NCI-H510A (cell line): ENCODE measurements at regions not wholly inside any gene's neighbourhood (a gene's known extent, or its start where the extent isn't known, plus 50 kb on each side); places are given as distances from the start of the nearest gene placed in this dataset.
"Not testable (repeated sequence)": the region's sequence is repeated elsewhere in the genome, so short reads cannot be mapped to it uniquely, and the experiment has no call there.

Source experiments
- DNase-seq: peaks from one replicate; lab custom pipeline; 2025; lab: John Stamatoyannopoulos, UW

DNA sequence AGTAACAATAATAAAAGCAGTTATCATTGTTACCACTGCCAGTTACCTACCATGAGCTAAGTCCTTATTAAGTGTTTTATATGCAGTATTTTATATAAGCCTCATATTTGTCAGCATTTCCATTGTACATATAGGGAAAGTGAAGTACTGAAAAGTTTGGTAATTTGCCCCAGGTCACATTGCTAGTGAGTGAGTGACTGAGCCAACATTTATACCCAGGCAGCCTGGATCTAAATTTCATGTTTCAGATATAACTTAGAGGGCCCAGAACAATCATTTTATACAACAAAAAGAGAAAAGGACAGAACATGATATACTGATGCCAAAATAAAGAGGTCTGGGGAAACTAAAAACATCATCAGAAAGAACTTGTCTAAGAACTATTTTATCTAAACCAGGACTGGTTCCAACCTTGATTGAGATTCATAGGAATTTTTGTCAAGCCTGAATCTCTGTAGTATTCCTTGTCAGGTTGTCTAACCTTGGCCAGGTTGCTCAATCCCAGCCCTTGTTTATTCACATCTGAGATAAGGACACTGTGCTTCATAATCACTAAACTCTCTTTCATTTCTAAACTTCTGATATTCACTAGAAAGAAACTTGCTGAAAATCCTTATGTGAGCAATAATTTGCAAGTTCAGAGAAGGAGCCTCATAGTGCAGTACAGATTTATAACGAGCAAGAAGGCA, 308.2 kb downstream of the IPMK start:
- no peak for DNase-seq

DNA sequence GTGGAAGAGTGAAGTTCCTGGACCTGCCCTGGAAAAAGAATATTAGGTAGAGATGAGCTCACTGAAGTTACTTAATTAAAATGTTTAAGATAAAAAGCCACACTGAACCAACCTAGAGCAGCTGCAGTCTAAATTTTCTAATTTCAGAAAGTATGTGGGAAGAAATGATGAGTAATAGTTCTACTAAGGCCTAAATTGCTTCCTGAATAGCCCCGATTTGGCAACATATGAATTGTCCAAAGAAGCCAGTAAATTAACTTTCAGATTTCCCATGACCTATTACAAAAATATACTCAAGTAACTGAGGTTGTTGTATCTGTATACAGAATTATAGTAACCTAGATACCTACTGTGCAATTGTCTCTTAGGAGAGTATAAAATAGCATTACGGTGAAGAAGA, 312.6 kb downstream of the IPMK start:
- DNase-seq = no peak

DNA sequence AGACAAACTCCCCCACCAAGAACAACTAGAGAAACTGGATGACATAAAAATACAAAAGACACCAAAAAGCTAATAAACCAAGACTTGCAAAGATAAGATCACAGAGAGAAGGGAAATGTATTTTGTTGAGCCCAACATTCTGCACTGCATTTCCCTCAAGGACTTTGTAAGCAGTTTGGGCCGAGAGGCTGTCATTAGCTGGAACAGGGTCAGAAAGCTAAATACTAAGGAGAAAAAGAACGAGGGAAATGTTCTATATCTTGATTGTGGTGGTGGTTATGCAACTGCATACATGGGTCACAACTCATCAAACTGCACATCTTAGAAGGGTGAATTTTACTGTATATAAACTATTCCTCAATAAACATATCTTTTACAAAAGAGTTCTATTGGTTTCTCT, 315.0 kb downstream of the IPMK start:
- DNase-seq = no peak

DNA sequence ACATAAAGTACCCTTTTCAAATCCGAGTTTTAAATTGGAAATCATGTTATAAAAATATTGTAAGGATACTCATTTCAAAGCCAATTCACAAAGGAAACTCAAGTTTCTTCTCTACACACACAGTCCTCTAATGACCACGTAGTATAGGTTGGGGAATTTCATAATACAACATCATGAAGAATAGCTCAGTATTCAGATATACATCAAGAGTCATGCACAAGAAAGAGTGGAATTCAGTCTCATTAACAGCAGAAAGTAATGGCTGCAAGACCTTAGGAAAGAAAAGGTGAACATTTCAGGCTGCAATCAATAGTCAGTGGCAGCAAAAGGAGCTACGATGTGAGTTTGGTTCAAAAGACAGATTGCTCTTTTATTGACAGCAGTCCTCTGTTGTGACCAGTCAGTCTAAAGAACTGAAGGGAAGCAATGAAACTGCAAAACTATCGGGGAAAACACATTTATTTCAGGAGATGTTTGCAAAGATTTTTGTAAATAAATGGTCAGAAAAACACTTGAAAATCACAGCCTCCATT, 317.2 kb downstream of the IPMK start:
- no peak for DNase-seq

DNA sequence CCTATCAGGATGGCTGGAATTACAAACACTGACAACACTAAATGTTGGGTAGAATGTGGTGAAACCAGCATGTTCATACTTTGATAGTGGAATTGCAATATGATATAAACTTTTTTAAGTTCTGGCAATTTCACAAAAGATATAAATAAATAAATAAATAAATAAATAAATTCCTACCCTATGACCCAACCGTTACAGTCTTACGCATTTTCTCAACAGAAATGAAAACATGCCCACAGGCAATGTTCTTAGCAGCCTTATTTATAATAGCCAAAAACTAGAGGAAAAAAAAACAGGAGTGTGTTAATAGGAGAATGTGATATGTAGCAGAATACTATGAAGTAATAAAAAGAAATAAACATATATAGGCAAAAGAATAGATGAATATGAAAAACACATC, 318.9 kb downstream of the IPMK start:
- no peak for DNase-seq

DNA sequence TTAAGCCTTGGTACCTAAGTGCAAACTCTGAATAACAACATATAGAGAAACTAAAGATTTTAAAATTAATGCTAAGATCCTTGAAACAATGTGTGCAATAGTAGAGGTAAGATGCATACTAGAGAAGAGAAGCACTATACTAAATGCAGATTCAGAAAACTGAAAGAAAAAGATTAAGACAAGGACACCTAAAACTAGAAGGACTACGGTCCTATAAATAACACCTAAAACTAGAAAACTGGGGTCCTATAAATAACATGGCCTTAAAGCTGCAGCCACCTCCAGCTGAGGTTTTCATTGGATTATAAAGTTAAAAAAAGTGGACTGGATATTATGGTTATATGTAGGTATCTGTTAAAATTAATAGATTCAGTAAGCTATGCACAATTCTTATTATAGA, 320.9 kb downstream of the IPMK start:
- DNase-seq = no peak

DNA sequence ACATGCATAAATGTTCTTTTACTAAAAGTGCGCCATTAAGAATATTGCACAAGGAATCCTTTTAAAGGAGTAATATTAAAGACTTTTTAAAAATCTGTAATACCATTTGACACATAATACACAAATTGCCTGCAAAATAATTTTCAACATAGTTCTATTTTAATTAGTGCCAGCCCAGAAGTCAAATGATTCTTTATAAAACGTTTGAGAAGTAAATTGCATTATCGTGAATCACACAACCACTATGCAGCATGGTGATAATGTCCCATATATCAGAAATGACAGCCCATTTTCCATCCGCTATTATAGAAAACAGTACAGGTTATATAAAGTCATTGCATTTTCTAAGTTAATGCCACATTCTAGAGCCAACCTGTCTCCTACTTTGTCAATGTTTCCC, 324.0 kb downstream of the IPMK start:
- no peak for DNase-seq

DNA sequence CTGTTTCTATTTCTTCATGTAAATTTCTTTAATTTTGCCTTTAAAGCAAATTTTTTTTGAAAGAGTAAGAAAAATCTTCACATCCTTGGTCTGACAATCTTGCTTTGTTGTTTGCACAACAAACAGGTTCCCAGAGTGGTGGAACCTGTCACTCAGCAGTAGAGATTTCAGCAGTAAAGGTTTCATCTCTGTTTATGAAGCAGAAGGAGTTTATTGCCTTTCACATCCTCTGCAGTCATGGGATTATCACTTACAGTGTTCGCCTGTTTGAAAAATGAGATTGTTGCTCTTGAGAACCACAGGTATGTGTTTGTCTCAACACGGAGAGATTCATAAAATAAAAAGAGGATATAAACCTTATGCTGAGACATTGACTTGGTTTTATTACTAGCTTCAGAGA, 342.6 kb downstream of the IPMK start:
- DNase-seq = no peak

DNA sequence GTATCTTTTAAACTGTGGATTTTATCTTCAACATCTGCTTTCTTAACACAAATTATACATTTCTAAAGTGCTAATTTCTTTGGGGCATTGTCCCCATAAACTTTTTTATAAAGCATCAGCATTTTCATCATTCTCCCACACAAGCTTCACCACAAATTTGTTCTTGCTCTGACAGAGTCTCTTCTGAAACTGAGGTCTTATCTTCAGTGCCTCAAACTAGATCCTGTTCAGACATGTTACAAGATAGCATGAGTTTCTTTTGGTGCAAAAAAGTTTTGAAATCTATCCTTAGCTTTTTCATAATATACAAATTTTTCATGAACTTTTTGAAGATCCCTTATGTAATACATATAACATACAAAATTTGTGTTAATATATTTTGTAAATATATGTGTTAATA, 346.6 kb downstream of the IPMK start:
- DNase-seq = no peak

DNA sequence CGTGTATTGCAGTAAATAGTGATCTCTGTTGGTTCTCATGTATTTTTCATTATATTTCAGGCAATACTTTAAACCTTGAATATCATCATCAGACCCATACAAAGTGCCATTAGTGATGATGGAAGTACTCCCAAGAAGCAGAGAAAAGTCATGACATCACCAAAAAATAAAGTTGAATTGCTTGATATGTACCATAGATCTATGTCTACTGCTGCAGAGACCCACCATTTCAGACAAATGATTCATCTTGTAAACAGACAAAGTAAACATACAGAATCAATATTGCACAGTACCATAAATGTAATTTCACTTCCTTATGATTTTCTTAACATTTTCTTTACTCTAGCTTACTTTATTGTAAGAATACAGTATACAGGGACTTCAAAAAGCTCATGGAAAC, 347.8 kb downstream of the IPMK start:
- DNase-seq = no peak

DNA sequence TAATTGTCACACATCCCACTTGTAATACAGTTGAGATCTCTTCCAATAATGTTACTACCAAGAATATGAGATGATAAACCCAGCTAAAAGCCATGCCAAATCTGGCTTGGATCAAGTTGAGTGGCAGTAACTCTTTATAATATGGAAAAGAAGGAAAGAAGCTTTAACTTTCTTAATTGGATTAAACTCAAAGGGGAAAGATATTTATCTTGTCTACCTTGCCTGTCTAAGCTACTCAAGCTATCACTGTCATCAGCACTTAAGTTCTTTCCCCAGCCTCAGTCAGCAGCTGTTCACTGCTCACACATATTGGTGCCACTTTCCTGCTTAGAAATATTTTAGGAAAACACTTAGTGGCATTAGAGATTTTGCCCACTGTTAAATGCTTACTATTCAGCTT, 350.7 kb downstream of the IPMK start:
- DNase-seq = no peak

DNA sequence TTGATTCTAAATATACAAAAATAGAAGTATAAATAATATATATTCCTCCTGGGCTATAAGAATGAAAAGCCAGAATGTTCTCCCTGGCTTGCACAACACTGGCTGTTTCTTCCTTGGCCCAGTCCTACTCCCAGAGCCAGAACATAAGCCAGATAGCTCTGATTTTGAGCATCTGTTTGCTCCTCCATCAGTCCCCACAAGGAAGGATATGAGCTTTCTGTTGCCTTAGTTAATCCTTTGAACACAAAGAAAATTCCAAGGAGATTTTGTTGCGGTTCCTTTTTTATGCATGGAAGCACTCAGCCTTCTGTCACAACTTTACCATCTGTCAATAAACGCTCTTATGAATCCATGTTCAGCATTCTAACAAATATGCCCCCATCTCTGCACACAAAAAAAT, 361.8 kb downstream of the IPMK start:
- no peak for DNase-seq

DNA sequence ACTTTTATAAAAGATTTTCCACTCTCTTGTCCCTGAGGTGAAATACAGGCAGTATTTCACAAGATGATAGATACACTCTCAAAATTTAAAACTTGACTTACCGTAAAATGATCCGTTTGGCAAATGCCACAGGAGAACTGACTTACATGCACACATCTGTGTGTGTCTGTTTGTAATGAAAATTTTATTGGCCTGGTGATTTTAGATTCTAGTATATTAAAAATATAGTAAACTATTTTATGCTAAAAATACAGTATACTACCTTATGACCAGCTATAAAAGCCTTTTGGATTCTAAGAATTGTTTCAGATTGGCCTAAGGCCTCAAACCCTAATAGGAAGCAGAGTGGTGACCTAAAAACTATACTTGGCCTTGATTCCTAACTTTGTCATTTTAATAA, 362.7 kb downstream of the IPMK start:
- DNase-seq = no peak

DNA sequence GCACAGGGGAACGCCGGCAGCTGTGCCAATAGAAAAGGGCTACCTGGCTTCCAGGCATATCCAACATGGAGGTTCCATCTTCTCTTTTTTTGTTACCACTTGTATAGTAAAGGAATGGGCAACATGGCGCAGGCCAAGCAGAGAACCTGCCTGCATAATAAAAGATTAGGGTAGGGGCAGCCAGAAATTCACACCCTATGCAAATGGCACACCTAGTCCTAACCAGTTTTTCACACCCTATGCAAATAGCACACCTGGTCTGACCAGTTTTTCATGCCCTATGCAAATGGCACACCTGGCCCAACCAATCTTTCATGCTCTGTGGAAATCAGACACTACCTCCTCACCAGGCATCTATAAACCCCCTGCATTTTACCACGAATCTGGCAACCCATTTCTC, 369.5 kb downstream of the IPMK start:
- peak; percentile 26 for DNase-seq

DNA sequence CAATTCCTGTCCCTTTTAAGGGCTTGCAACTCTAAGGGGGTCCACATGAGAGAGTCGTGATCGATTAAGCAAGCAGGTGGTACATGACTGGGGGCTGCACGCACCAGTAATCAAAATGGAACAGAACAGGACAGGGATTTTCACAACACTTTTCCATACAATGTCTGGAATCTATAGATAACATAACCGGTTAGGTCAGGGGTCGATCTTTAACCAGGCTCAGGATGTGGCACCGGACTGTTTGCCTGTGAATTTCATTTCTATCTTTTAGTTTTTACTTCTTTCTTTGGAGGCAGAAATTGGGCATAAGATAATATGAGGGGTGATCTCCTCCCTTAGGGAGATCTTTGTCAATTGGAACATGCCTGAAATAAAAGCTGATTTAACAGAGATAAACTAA, 370.1 kb downstream of the IPMK start:
- no peak for DNase-seq

DNA sequence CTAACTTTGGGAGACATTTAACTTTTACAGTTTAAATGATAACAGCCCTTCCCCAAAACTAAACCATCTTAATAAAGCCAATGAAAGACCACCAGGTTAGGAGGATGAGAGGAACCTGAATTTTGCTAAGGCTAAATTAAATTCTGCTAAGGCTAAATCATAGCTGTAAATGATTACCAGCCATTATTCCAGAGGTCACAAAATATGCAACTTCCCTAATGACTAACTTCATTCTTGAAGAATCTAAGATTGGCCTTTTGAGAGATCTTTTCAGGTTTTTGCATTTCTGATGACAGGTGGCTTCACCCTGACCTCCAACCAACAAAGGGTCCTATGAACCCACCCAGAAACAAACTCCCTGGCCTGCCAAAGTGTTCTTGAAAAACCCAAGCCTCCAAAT, 373.3 kb downstream of the IPMK start:
- DNase-seq = no peak

DNA sequence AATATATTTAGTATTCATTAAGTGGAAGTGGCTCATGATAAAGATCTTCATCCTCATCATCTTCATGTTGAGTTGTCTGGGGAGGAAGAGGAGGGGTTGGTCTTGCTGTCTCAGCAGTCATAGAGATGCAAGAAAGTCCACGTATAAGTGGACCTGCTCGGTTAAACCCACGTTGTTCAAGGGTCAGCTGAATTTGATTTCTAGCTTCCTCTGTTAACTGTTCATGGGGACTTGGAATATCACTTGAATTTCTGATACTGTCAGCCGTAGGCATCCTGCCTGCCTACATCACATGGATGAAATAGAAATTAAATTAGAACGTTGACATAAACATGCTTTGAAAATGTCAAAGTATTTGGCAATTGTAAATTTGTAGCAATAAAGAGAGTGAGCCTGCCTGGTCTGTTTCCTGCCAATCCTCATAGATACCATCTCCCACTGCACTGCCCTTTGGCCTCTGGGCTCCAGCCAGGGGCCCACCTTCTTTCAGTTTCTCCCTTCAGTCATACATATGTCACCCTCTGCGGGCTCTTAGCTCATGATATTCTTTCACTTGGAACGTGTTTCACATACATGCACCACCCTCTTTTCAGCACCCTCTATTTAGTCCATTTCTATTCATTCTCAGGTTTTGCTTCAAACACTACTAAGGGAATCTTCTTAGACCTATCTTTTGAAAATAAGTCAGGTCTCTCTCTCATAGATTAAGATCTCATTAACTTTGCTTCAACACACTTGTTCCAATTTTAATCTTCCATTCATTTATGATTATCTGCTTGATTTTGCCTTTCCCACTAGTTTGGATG, 376.3 kb downstream of the IPMK start:
- DNase-seq = no peak

DNA sequence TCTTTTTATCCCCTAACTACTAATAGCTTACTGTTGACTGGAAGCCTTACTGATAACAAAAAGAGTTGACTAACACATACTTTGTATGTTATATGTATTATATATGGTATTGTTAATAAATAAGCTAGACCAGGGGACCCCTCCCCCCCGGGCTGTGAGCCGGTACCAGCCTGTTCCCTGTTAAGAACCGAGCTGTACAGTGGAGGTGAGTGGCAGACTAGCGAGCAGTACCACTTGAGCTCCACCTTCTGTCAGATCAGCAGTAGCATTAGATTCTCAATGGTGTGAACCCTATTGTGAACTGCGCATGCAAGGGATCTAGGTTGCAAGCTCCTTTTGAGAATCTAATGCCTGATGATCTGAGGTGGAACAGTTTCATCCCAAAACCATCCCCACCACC, 377.0 kb downstream of the IPMK start:
- no peak for DNase-seq

DNA sequence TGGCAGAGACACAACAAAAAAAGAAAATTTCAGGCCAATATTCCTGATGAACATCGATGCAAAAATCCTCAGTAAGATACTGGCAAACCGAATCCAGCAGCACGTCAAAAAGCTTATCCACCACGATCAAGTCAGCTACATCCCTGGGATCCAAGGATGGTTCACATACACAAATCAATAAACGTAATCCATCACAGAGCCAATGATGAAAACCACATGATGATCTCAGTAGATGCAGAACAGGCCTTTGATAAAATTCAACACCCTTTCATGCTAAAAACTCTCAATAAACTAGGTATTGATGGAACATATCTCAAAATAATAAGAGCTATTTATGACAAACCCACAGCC, 382.1 kb downstream of the IPMK start:
- not testable (repeated sequence) for DNase-seq

DNA sequence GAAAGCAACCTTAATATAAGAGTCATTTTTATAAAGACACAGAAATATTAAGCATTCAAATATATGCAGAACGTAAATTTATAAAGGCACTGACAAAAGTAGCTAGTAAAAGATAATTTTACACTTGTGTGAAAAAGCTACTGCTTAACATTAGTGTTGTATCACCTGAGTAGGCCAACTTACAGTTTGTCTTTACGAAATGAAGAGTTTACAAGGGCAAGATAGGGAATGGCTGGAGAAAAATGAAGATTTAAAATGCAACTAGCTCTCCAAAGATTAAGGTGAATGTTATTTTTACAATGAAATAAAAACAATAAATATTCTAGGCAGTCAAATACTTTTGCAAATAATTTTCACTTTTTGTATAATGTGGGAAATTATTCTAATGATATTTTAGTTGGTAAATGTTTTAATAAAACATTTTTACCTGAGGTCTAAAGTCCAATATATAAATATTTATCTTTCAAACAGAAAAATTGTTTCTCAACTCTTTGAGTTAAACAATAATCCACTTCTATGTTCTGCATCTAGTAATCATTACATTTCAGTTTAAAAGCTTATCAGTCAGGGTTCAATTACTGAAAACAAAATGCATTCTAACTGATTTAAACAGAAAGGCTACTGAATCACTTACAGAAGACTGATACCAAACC, 382.6 kb downstream of the IPMK start:
- no peak for DNase-seq

DNA sequence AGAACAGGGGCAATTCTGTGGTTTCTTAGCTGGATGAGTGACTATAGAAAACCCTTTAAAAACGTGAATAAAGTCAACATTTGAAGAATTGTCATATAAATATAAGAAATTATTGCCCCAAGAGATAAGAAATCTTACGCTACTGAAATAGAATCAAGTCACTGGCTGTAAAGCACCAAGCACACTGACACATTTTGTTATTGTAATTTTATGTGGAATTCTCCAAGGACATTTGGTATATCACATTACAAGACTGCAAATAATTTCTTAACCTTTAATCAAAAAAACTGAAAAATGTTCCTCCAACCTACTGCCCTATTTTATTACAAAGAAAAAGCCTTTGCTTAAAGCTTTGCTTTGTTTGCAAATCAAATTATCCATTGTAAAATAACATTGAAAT, 383.3 kb downstream of the IPMK start:
- no peak for DNase-seq

DNA sequence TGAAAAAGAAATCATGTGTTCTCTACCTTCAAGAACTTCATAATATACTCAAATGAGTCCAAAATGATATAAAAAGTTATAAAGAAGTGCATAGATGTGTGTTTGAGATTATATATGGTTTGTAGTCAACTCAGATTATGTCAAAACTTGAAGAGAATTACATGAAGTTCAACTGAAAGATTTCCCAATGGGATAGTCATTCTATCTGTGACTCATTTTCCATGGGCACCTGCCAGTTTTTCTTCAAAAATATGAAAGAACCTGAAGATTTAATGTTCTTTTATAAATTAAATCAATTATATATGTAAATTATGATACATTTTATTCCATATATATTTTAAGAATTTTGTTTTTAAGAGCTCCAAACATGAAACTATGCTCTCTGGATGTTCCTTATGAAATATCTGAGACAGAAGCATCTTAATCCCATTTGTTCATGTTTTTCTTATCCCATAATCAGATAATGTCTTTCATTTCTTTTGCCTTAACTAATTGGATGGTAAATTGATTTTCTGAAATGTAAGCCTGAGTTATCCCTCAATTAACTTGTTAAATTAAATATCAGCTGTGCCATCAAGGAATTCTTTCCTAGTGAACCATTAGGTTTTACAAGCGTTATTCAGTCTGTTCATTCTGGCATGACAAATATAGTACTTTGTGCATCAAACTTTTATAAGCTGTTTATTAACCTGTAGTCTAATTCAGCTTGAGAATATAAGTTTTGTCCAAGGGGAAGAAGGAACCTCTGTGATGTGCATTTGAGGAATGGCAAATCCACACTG, 387.1 kb downstream of the IPMK start:
- DNase-seq = no peak
